GM21381 (cell line): ENCODE measurements at regions not wholly inside any gene's neighbourhood (a gene's known extent, or its start where the extent isn't known, plus 50 kb on each side); places are given as distances from the start of the nearest gene placed in this dataset.
"Not testable (repeated sequence)": the region's sequence is repeated elsewhere in the genome, so short reads cannot be mapped to it uniquely, and the experiment has no call there.

Experiments
- ATAC-seq: cut with Tn5 transposase; IDR thresholded peaks from one replicate; pipeline ENCODE4 v1.9.1; 2021; ENCODE audit warnings: mild to moderate bottlenecking, moderate library complexity; ENCODE audit not compliant: unreplicated experiment

GRCh38 chrX:110511238-110511637, 152.6 kb downstream of the RTL9 start:
- no peak for ATAC-seq

- ATAC-seq = no peak
Observed at GRCh38 chrX:110512341-110512740, 153.7 kb downstream of the RTL9 start.

- ATAC-seq = no peak
Observed at GRCh38 chrX:110514509-110514908, 155.9 kb downstream of the RTL9 start.

DNA sequence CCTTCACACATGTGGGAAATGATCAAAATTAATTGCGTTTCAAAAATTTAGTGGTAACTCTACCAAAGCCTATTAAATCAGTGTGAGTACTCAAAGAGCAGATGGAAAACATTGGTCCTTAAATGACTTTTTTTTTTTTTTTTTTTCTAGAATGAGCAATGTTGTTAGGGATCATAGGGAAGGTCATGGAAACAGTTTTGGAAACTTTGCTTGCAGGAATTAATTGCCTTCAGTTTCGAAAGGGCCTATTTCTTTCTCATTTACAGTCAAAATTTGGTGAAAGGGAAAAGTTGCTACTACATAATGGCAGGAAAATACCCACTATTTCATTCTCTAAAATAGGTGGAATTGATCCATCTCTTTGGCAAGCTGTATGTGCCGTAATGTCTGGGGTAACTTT, 160.9 kb downstream of the RTL9 start:
- no peak for ATAC-seq

DNA sequence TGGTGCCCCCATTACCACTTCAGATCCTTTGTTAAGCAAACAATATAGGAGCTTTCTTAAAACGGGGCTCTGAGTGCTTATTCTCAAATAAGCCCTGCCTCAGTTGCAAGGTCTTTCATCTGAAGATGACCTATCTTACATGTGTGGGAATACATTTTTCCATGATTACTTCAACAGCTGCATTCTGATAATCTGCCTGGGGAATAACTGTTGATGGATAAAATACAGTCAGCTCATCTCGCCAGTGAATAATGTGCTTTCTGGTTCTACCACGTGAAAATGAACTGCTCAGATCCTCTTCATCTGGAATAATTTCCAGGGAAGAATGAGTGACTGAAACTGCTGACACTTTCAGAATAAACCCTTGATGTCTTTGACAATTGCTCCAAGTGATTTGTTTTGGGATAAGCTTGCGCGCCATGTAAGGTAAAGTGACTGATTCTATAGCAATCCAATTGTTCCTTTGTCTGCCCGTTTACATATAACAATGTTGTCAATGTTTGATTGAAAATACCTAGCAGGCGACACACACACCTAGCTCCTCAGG, 161.3 kb downstream of the RTL9 start:
- no peak for ATAC-seq

- ATAC-seq = not testable (repeated sequence)
Observed at GRCh38 chrX:110520652-110521051, 162.0 kb downstream of the RTL9 start.

DNA sequence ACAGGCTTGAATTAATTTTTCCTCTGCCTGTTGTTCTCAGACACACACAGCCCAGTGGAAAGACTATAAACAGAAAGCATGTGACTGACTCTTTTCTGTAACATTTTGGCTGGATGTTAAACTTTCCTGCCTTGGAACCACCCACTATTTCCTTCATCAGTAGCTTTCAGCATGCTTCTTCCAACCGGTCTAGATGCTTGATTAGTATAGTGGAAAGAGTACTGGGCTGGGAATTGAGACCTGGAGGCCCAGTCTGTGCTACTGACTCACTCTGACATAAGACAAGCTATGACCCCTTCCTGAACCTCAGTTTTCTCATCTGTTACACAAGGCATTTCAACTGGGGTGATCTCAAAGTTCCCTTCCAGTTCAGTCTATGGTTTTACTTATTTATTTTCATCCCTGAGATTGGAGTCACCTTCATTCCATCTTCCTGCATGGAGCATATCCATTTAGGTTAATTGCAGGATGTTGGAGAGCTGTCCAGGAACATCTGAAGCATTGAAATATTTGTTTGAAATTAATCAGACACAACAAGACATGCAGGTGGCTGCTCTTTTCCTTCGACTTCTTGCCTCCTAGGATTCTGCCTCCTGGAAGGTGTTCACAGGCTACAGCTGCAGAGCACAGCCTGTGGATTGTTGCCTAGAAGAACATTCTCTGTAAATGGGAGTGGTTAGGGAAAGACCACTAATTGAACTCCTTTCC, 173.4 kb downstream of the RTL9 start:
- ATAC-seq = no peak

GRCh38 chrX:110532581-110532931, 173.9 kb downstream of the RTL9 start:
- no peak for ATAC-seq

DNA sequence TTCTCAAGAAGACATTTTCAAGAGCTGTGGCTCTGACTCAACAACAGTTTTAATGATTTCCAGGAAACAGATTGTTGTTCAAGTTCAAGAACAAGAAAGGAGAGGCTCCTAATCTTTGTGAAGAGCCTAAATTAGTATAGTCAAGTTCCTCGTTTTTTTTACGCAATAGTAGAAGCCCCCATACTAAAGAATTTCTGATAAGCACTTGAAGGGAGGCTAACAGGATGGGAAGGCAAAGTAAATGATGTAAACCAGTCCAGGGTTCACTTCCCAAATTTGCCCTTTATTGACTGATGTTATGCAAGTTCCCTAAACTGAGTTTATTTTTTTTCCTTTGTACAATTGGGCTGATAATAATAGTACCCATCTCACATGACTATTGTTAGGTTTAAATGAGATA, 178.2 kb downstream of the RTL9 start:
- no peak for ATAC-seq

GRCh38 chrX:110541266-110541665, 182.6 kb downstream of the RTL9 start:
- ATAC-seq = no peak

- ATAC-seq = not testable (repeated sequence)
Observed at GRCh38 chrX:110550854-110551253, 192.2 kb downstream of the RTL9 start.

- ATAC-seq = no peak
Observed at GRCh38 chrX:110557864-110558263, 199.2 kb downstream of the RTL9 start.

DNA sequence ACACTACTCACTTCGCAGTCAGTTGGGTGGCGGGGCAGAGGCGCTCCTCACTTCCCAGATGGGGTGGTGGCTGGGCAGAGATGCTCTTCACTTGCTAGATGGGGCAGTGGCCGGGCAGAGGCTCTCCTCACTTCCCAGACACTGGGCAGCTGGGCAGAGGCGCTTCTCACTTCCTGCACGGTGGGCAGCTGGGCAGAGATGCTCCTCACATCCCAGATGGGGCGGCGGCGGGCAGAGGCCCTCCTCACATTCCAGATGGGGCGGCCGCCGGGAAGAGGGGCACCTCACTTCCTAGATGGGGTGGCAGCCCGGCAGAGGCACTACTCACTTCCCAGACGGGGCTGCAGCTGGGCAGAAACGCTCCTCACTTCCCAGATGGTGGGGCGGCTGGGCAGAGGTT, 199.8 kb downstream of the RTL9 start:
- ATAC-seq = no peak

GRCh38 chrX:110561034-110561433, 202.4 kb downstream of the RTL9 start:
- ATAC-seq = no peak

- ATAC-seq = no peak
Observed at GRCh38 chrX:110563282-110563681, 204.6 kb downstream of the RTL9 start.

DNA sequence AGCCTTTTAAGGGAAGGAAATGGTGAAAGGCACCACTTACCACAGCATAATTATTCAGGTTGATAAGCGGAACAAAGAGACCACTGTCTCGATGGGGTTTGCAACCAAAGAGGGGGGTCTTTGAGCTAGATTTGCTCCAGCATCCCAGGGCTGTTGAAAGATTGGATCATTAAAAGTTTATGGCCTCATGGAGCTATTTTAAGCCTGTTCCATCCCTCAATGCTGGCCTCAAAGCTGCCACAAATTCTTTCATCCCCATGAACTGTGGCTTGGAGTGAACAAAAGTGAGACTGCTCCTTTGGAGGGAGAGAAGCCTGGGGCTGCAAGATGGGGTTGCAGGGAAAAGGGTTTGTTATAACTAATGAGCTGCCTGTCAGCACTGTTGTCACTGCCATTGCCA, 209.8 kb downstream of the RTL9 start:
- ATAC-seq = no peak

DNA sequence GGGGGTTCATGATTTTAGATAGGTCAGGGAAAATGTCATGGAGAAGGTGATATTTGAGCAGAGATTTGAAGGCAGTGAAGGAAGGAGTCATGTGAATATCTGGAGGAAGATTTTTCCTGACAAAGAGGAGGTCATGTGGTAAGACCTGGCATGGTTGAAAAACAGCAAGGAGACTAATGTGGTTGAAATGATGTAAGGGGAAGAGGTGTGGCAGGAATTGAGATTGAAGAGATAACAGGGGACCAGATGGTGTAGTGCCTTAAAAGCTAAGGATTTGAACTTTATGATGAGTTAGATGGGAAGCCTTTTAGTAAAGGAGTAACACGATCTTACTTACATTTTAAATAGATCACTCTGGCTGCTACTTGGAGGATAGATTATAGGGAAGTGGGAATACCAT, 210.9 kb downstream of the RTL9 start:
- ATAC-seq = no peak

DNA sequence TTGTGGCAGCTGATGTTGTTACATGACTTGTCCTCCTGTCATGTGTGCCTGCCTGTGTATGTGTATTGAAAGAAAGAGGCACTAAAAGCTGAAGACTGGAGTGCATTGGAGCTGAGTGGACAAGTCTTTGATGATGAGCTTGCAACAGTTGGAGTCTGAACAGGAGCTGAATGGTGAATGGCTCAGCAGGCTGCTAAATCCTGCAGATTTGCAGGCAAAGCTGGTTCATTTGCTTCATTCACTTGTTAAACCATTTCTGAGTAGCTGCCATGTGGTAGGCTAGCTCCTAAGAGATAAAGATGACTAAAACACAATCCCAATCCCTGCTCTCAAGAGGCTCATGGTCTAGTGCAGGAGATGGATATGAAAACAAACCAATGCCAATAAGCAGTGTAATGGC, 217.3 kb downstream of the CHRDL1 start:
- no peak for ATAC-seq

- no peak for ATAC-seq
Observed at GRCh38 chrX:110584083-110584482, 211.5 kb downstream of the CHRDL1 start.

GRCh38 chrX:110588164-110588563, 207.5 kb downstream of the CHRDL1 start:
- no peak for ATAC-seq

- no peak for ATAC-seq
Observed at GRCh38 chrX:110588853-110589252, 206.8 kb downstream of the CHRDL1 start.

GRCh38 chrX:110600745-110601310, 194.8 kb downstream of the CHRDL1 start:
- ATAC-seq = no peak

GRCh38 chrX:110614596-110614995, 181.0 kb downstream of the CHRDL1 start:
- ATAC-seq = no peak
